SK-N-SH treated with all-trans-retinoic acid at 6 μM for 48 hours (cell line): ENCODE measurements at regions not wholly inside any gene's neighbourhood (a gene's known extent, or its start where the extent isn't known, plus 50 kb on each side); places are given as distances from the start of the nearest gene placed in this dataset.

ENCODE experiments used
- ARNTL ChIP-seq: fragments of 450-650 bp; formaldehyde crosslinking; IDR thresholded peaks from 2 replicates; pipeline ENCODE4 v1.5.0; 2020; ENCODE audit warnings: low read depth, mild to moderate bottlenecking, moderate library complexity, borderline replicate concordance
- CREB5 ChIP-seq: fragments of 250-450 bp; sonication (Bioruptor Pico); IDR thresholded peaks from 2 replicates; pipeline ENCODE4 v1.5.1; 2020; ENCODE audit warnings: low read depth, mild to moderate bottlenecking, moderate library complexity
- ESRRG ChIP-seq: fragments of 250-450 bp; sonication (Bioruptor Pico); IDR thresholded peaks from 2 replicates; pipeline ENCODE4 v1.6.1; 2021; ENCODE audit warnings: mild to moderate bottlenecking
- PATZ1 ChIP-seq: fragments of 250-450 bp; sonication (Bioruptor Pico); IDR thresholded peaks from 2 replicates; pipeline ENCODE4 v1.8.0; 2020; ENCODE audit warnings: mild to moderate bottlenecking, moderate library complexity, borderline replicate concordance
- POU6F1 ChIP-seq: fragments of 250-450 bp; sonication (Bioruptor Pico); IDR thresholded peaks from 2 replicates; pipeline ENCODE4 v1.8.0; 2021; ENCODE audit warnings: low read depth, mild to moderate bottlenecking, moderate library complexity, borderline replicate concordance
- TSHZ2 ChIP-seq: fragments of 250-450 bp; sonication (Bioruptor Pico); IDR thresholded peaks from 2 replicates; pipeline ENCODE4 v1.5.0; 2020; ENCODE audit warnings: mild to moderate bottlenecking, moderate library complexity
- ZFP3 ChIP-seq: fragments of 250-450 bp; sonication (Bioruptor Pico); IDR thresholded peaks from 2 replicates; pipeline ENCODE4 v1.5.0; 2020; ENCODE audit warnings: mild to moderate bottlenecking, moderate library complexity
- ZNF565 ChIP-seq: fragments of 450-650 bp; formaldehyde crosslinking; conservative IDR thresholded peaks from 2 replicates; pipeline ENCODE4 v1.5.0; 2020; ENCODE audit warnings: low read depth, mild to moderate bottlenecking, moderate library complexity
- ZNF70 ChIP-seq: fragments of 450-650 bp; formaldehyde crosslinking; IDR thresholded peaks from 2 replicates; pipeline ENCODE4 v1.5.0; 2020; ENCODE audit warnings: mild to moderate bottlenecking, moderate library complexity
- ZNF8 ChIP-seq: fragments of 450-650 bp; formaldehyde crosslinking; IDR thresholded peaks from 2 replicates; pipeline ENCODE4 v1.5.0; 2020; ENCODE audit warnings: mild to moderate bottlenecking, moderate library complexity

- TF ChIP-seq PATZ1 (CRISPR knock-in tag), result no peak
- no peak for TF ChIP-seq ESRRG (CRISPR knock-in tag)
- TF ChIP-seq TSHZ2, result no peak
- TF ChIP-seq ARNTL, result no peak
- no peak for TF ChIP-seq CREB5
- TF ChIP-seq POU6F1, result no peak
- no peak for TF ChIP-seq ZNF565 (CRISPR knock-in tag)
- no peak for TF ChIP-seq ZNF70 (CRISPR knock-in tag)
- no peak for TF ChIP-seq ZFP3 (CRISPR knock-in tag)
- TF ChIP-seq ZNF8 (CRISPR knock-in tag), result no peak
These were observed 1271.5 kb upstream of the PRMT6 start for GRCh38 chr1:105785021-105785420.
